ENCODE measurements at regions not wholly inside any gene's neighbourhood (a gene's known extent, or its start where the extent isn't known, plus 50 kb on each side); places are given as distances from the start of the nearest gene placed in this dataset.
"Not testable (repeated sequence)": the region's sequence is repeated elsewhere in the genome, so short reads cannot be mapped to it uniquely, and the experiment has no call there.

GRCh38 chr1:178674559-178674958 is 50.5 kb upstream of the RALGPS2 start:
- H3K27me3 ChIP-seq (ENCODE audit: control insufficient read depth, insufficient read depth, low read length, poor library complexity, severe bottlenecking); H3K9me3 ChIP-seq (ENCODE audit: control insufficient read depth, low read length); H3K36me3 ChIP-seq (ENCODE audit: control insufficient read depth, insufficient read depth, low read length); H3K4me1 ChIP-seq (ENCODE audit: control insufficient read depth, insufficient read depth, low read length); H3K4me3 ChIP-seq (ENCODE audit: insufficient read depth, low read depth, low read length); H3K27ac ChIP-seq (ENCODE audit: insufficient read depth, low read depth, low read length, poor library complexity, severe bottlenecking): not testable (repeated sequence)
- 87 to 96% methylated on average over 1 of the region's 1 CpG for WGBS, 2 experiments
